Brain microvascular endothelial cell (primary cell): ENCODE measurements at regions not wholly inside any gene's neighbourhood (a gene's known extent, or its start where the extent isn't known, plus 50 kb on each side); places are given as distances from the start of the nearest gene placed in this dataset.

Experiments used
- DNase-seq: peaks from one replicate; pipeline ENCODE4 v3.0.0-alpha.2; 2020
- H3K27ac ChIP-seq: fragments of 250-450 bp; sonication (Bioruptor Pico); 2 replicates; pipeline ENCODE4 v1.5.1; 2020; ENCODE audit warnings: mild to moderate bottlenecking, moderate library complexity
- H3K27me3 ChIP-seq: fragments of 250-450 bp; sonication (Bioruptor Pico); replicated peaks from 2 replicates; pipeline ENCODE4 v1.5.1; 2020; ENCODE audit warnings: mild to moderate bottlenecking
- H3K36me3 ChIP-seq: fragments of 250-450 bp; sonication (Bioruptor Pico); replicated peaks from 2 replicates; pipeline ENCODE4 v1.5.1; 2020; ENCODE audit warnings: mild to moderate bottlenecking
- H3K4me3 ChIP-seq: 2 replicates; pipeline ENCODE4 v1.5.1; 2011; ENCODE audit warnings: low read depth, mild to moderate bottlenecking, control low read depth, low read length, moderate library complexity
- CTCF ChIP-seq: IDR thresholded peaks from 2 replicates; pipeline ENCODE4 v1.5.1; 2011; ENCODE audit warnings: low read depth, mild to moderate bottlenecking, moderate library complexity, low read length, control low read depth, inconsistent platforms; ENCODE audit errors: missing control alignments
- in situ Hi-C: cut with HindIII; loops from 2 replicates; pipeline ENCODE4 v1.10.0; 2017; ENCODE audit warnings: low sequenced_read_pairs, low pct_ligation_motif_present

- Histone ChIP-seq H3K4me3 (no peak overlapping the region), H3K27ac (no peak overlapping the region), H3K27me3 (no peaks in the 10 kb centered on the region), H3K36me3 (no peaks in the 10 kb centered on the region)
- TF ChIP-seq CTCF = no peak
- in situ Hi-C loops = no loop called here
- DNase-seq = no peak
These were observed 385.1 kb downstream of the MZT1 start for GRCh38 chr13:72342364-72342763.

GRCh38 chr13:72341904-72342303, 385.5 kb downstream of the MZT1 start:
- in situ Hi-C loops = no loop called here

GRCh38 chr13:72317346-72318109, 409.9 kb downstream of the MZT1 start:
- Histone ChIP-seq H3K27ac (no peak overlapping the region), H3K36me3 (no peaks in the 10 kb centered on the region), H3K27me3 (no peaks in the 10 kb centered on the region), H3K4me3 (no peak overlapping the region)
- in situ Hi-C loops = no loop called here
- TF ChIP-seq CTCF = no peak
- DNase-seq = no peak

More at GRCh38 chr13:72341904-72342303, 385.5 kb downstream of the MZT1 start:
- Histone ChIP-seq H3K27me3 (no peaks in the 10 kb centered on the region), H3K27ac (no peak overlapping the region), H3K4me3 (no peak overlapping the region), H3K36me3 (no peaks in the 10 kb centered on the region)
- no peak for TF ChIP-seq CTCF
- no peak for DNase-seq

- no peak overlapping the region for H3K27ac ChIP-seq
- H3K4me3 ChIP-seq = no peak overlapping the region
- in situ Hi-C loops = no loop called here
- no peaks in the 10 kb centered on the region for H3K36me3 ChIP-seq
- no peak for TF ChIP-seq CTCF
- no peak for DNase-seq
- H3K27me3 ChIP-seq = no peaks in the 10 kb centered on the region
These were observed 410.7 kb downstream of the MZT1 start for GRCh38 chr13:72316716-72317115.

GRCh38 chr13:72315312-72315711, 412.1 kb downstream of the MZT1 start:
- Histone ChIP-seq H3K27me3 (no peaks in the 10 kb centered on the region), H3K36me3 (no peaks in the 10 kb centered on the region), H3K27ac (no peak overlapping the region), H3K4me3 (no peak overlapping the region)
- no peak for TF ChIP-seq CTCF
- in situ Hi-C loops = no loop called here
- no peak for DNase-seq

GRCh38 chr13:72314210-72314609, 413.2 kb downstream of the MZT1 start:
- no peak for TF ChIP-seq CTCF
- Histone ChIP-seq H3K36me3 (no peaks in the 10 kb centered on the region), H3K27me3 (no peaks in the 10 kb centered on the region), H3K4me3 (no peak overlapping the region), H3K27ac (no peak overlapping the region)
- no peak for DNase-seq
- in situ Hi-C loops = no loop called here
